SK-N-MC (cell line): ENCODE measurements at regions not wholly inside any gene's neighbourhood (a gene's known extent, or its start where the extent isn't known, plus 50 kb on each side); places are given as distances from the start of the nearest gene placed in this dataset.

Experiments
- EZH2 ChIP-seq: fragments of 200-600 bp; sonication (generic); IDR thresholded peaks from one replicate; pipeline ENCODE4 v1.6.1; 2017; ENCODE audit warnings: antibody characterized with exemption
- POLR2AphosphoS5 ChIP-seq: IDR thresholded peaks from 2 replicates; pipeline ENCODE4 v1.6.1; 2012; ENCODE audit warnings: mild to moderate bottlenecking, low read depth, low read length, borderline replicate concordance

- TF ChIP-seq EZH2 (no peak), POLR2AphosphoS5 (no peak)
Measured at GRCh38 chr9:115240676-115241075, 122.7 kb upstream of the TNC start.
